ENCODE measurements at regions not wholly inside any gene's neighbourhood (a gene's known extent, or its start where the extent isn't known, plus 50 kb on each side); places are given as distances from the start of the nearest gene placed in this dataset.

DNA sequence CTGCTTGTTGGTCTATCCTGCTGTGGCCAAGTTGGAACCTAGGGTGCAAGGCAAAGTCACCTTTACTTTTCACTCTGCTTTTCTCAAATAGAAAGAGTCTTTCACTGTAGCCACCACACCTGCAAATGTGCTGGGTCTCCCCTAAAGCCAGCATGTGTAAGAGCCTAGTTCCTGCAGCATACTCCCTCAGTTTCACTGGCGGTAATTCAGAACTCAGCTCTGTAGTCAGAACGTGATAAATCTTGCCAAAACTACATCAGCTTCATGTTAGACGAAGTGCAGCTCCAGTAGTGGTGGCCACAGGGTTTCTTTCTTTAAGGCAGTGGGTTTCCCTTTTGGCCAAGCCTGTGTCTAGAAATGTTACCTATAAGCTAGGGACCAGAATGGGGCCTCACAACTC is 72.0 kb upstream of the HMGCLL1 start:
- no peak overlapping the region for H3K27ac ChIP-seq
- DNase-seq (ENCODE audit: low read depth, low spot score), result no peak

DNA sequence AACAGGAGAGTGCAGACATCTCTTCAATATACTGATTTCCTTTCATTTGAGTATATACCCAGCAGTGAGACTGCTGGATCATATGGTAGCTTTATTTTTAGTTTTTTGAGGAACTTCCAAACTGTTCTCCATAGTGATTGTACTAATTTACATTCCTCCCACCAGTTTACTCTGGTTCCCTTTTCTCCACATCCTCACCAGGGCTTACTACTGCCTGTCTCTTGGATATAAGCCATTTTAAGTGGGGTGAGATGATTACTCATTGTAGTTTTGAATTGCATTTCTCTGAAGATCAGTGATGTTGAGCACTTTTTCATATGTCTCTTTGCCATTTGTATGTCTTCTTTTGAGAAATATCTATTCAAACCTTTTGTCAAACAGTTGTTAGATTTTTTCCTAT is 64.9 kb upstream of the HMGCLL1 start:
- H3K27ac ChIP-seq, result no peak overlapping the region
- no peak for DNase-seq (ENCODE audit: low read depth, low spot score)

DNA sequence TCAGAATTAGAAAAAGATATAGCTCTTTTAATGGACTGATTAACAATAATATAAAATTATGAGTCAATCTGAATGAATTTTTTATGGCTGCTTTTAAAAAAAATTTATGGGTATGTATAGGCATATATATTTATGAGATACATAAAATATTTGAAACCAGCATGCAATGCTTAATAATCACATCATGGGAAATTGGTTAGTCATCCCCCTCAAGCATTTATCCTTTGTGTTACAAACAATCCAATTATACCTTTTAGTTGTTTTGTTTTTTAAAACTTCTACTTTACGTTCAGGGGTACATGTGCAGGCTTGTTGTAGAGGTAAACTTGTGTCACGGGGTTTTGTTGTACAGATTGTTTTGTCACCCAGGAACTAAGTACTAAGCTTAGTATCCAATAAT is 63.4 kb upstream of the HMGCLL1 start:
- no peak for DNase-seq (ENCODE audit: low read depth, low spot score)

DNA sequence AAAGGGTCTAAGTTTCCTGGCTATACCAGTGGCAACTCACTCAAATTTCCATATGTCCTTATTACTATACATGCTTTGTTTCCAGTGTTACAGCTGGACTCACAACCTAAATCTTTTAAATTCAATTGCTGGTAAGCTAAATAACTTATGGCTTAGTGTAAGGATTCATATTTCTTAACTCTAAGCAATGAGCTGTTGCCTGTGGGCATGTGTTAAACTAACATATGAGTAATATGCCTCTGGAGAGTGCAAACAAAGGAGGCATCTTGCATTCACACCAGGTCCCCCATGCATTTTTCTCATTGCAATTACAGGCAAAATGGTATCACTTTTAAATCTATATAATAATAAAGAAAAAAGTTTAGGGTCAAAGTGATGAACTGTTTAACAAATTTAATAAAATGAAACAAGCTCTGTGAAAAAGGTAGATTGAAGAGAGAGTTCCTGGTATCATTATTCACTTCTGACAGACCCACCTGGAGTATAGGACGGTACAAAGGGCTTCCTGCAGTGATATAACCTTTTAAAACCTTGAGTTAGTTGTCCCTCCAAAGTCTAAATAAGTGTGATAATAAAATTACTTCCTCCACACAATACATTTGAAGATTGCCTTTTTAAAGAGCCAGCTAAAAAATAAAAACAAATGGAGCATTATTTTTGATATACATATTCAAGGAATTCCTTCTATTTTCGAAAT is 57.6 kb upstream of the HMGCLL1 start:
- H3K27ac ChIP-seq, result no peak overlapping the region
- DNase-seq (ENCODE audit: low read depth, low spot score), result peak; percentile 31

More for the DNA sequence above, 63.4 kb upstream of the HMGCLL1 start:
- no peak overlapping the region for H3K27ac ChIP-seq

DNA sequence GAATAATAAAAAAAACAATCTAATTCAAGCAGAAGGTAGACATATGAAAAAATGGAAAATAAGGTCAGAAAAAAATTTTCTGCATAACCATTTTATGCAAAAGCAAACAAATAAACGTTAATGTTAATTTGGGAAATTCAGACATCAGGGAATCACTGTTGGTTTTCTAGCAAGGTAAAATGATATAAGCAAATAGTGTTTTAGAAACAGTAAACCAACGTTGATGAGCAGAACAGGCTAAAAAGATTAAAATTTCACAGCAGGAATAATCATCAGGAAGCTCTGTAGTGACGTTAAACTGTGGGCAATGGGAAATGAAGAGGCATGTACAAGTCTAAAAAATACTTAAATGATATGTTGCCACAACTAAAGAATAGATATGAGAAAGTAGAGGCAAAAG is 54.5 kb upstream of the HMGCLL1 start:
- no peak for DNase-seq (ENCODE audit: low read depth, low spot score)
- H3K27ac ChIP-seq, result no peak overlapping the region

DNA sequence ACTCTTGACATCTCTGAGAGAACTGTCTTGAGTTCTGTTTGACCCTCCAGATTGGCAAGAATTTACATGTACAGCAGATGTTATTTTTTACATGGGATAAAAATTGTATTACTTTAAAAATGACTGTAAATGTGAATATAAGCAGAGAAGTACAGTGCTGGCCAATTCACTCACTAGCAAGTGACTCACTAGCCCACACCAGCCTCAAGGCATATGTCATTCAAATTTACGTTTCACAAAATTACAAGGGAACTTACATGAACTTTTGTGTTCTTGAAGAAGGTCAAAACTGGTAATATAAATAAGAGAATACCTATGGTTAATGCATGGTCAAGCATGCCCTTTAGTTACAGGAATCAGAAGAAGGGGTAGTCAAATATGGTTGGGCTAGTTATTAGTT is 54.0 kb upstream of the HMGCLL1 start:
- H3K27ac ChIP-seq, result no peak overlapping the region
- no peak for DNase-seq (ENCODE audit: low read depth, low spot score)

Measured in epithelial cell of prostate (primary cell).